Breast epithelium (tissue), 3 donors: ENCODE measurements at regions not wholly inside any gene's neighbourhood (a gene's known extent, or its start where the extent isn't known, plus 50 kb on each side); places are given as distances from the start of the nearest gene placed in this dataset.

ENCODE experiments used
- POLR2A ChIP-seq: fragments of 450-650 bp; IDR thresholded peaks from one replicate; pipeline ENCODE4 v1.6.1; 2016; ENCODE audit warnings: antibody characterized with exemption, mild to moderate bottlenecking, moderate library complexity
- POLR2AphosphoS5 ChIP-seq, 3 donors: sonication (generic); formaldehyde crosslinking; IDR thresholded peaks; one replicate each; pipeline ENCODE4 v1.6.1; 2017; ENCODE audit warnings: antibody characterized with exemption in 3 of 3
- TF ChIP-seq, protein P1 (sequence below), 3 donors: fragments of 450-650 bp; IDR thresholded peaks; one replicate each; pipeline ENCODE4 v1.5.1; 2016 to 2017; ENCODE audit warnings: antibody characterized with exemption in 3 of 3, mild to moderate bottlenecking in 3 of 3, moderate library complexity in 3 of 3

DNA sequence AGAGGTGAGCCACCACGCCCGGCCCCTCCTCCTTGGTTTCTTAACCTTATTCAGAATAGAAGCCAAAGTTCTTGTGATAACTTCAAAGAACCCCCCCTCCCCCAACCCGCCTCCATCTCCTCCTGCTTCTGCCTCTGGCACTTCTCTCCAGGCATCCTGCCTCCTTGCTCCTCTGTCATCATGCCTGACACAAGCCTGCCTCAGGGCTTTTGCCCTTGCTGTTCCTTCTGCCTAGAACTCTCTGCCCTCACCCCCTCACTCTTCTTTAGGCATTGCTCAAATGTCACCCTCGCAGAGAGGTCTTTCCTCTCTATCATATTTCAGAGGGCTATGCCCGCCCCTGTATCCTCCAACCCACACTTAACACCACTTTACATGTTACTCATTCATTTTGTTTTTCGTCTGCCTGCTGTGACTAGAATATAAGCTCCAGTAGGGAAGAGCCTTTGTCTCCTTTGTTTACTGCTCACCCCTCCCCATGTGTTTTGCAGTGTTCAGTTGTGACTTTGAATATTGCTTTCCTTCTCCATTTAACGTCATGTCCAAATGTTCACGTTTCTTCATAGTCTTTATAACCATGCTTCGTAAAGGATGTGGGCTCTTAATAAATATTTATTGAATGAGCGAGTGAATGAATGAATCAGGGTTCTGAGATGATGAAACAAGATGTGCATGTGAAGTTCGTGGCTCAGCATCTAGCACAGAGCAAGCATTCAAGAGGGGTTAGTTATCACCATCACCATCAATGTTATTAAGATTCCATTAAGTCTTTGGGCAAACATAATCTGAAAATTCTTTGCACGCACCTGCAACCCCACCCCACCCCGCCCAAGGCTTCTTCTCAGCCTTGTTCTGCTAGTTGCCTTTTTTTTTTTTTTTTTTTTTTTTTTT lies 186.2 kb upstream of the WSCD1 start:
- TF ChIP-seq POLR2A: no peak
- TF ChIP-seq, protein P1, sequence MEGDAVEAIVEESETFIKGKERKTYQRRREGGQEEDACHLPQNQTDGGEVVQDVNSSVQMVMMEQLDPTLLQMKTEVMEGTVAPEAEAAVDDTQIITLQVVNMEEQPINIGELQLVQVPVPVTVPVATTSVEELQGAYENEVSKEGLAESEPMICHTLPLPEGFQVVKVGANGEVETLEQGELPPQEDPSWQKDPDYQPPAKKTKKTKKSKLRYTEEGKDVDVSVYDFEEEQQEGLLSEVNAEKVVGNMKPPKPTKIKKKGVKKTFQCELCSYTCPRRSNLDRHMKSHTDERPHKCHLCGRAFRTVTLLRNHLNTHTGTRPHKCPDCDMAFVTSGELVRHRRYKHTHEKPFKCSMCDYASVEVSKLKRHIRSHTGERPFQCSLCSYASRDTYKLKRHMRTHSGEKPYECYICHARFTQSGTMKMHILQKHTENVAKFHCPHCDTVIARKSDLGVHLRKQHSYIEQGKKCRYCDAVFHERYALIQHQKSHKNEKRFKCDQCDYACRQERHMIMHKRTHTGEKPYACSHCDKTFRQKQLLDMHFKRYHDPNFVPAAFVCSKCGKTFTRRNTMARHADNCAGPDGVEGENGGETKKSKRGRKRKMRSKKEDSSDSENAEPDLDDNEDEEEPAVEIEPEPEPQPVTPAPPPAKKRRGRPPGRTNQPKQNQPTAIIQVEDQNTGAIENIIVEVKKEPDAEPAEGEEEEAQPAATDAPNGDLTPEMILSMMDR (IDR thresholded peaks at IDR 0.05): no peak
- TF ChIP-seq POLR2AphosphoS5 (IDR thresholded peaks at IDR 0.05): no peak
